ENCODE measurements at regions not wholly inside any gene's neighbourhood (a gene's known extent, or its start where the extent isn't known, plus 50 kb on each side); places are given as distances from the start of the nearest gene placed in this dataset.
"Not testable (repeated sequence)": the region's sequence is repeated elsewhere in the genome, so short reads cannot be mapped to it uniquely, and the experiment has no call there.

GRCh38 chr14:43674273-43674672 lies 832.8 kb downstream of the FSCB start:
- DNase-seq: no peak

- no peak for DNase-seq
Measured at GRCh38 chr14:43671716-43672485, 835.2 kb downstream of the FSCB start.

- no peak for DNase-seq
Measured at GRCh38 chr14:43669355-43669754, 837.7 kb downstream of the FSCB start.

- DNase-seq: no peak
Measured at GRCh38 chr14:43665570-43666267, 841.4 kb downstream of the FSCB start.

GRCh38 chr14:43655194-43655593 lies 851.9 kb downstream of the FSCB start:
- not testable (repeated sequence) for DNase-seq

- DNase-seq: no peak
Measured at GRCh38 chr14:43651896-43652295, 855.2 kb downstream of the FSCB start.

- no peak for DNase-seq
Measured at GRCh38 chr14:43651185-43651787, 855.8 kb downstream of the FSCB start.

GRCh38 chr14:43649508-43649907 lies 857.6 kb downstream of the FSCB start:
- DNase-seq: no peak

GRCh38 chr14:43647302-43647701 lies 859.8 kb downstream of the FSCB start:
- no peak for DNase-seq

- DNase-seq: no peak
Measured at GRCh38 chr14:43640718-43641267, 866.3 kb downstream of the FSCB start.

GRCh38 chr14:43625294-43625693 lies 881.8 kb downstream of the FSCB start:
- no peak for DNase-seq

GRCh38 chr14:43621282-43621681 lies 885.8 kb downstream of the FSCB start:
- no peak for DNase-seq

- DNase-seq: no peak
Measured at GRCh38 chr14:43595096-43595772, 911.8 kb downstream of the FSCB start.

- DNase-seq: no peak
Measured at GRCh38 chr14:43591776-43592175, 915.3 kb downstream of the FSCB start.

GRCh38 chr14:43587183-43587582 lies 919.9 kb downstream of the FSCB start:
- no peak for DNase-seq

- no peak for DNase-seq
Measured at GRCh38 chr14:43579671-43580070, 927.4 kb downstream of the FSCB start.

GRCh38 chr14:43568022-43568421 lies 939.1 kb downstream of the FSCB start:
- no peak for DNase-seq

- DNase-seq: no peak
Measured at GRCh38 chr14:43548368-43548767, 958.7 kb downstream of the FSCB start.

GRCh38 chr14:43547596-43547995 lies 959.5 kb downstream of the FSCB start:
- DNase-seq: not testable (repeated sequence)

- no peak for DNase-seq
Measured at GRCh38 chr14:43541356-43541755, 965.7 kb downstream of the FSCB start.

- DNase-seq: no peak
Measured at GRCh38 chr14:43540948-43541347, 966.1 kb downstream of the FSCB start.

- DNase-seq: peak; percentile 22
Measured at GRCh38 chr14:43539210-43539609, 967.9 kb downstream of the FSCB start.
